ENCODE measurements at regions not wholly inside any gene's neighbourhood (a gene's known extent, or its start where the extent isn't known, plus 50 kb on each side); places are given as distances from the start of the nearest gene placed in this dataset.

DNA sequence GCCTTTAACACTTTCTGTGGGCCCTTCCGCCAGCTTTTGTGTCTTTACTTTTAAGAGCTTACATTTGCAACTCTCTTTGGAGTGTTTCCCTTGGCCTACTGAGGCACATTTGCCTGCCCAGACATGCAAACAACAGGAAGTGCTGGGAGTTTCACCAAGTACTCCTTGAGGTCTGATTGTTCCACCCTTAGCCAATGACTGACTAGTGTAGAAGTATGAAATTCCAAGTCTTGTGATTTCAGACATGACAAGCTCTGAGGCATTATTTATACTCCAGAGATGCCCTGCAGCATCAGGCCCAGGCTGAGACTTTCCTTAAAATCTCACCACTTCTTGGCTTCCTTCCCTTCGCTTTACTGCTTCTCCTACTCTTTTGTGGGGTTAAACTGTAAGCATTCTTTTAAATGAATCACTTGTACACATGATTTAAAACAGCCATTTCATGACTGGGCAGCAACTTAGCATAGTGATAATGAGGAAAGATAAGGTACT lies 174.1 kb downstream of the SLC6A15 start:
- TF ChIP-seq EZH2 (IDR thresholded peaks at IDR 0.05) (no peak), EZH2phosphoT487 (IDR thresholded peaks at IDR 0.05) (no peak)
- TF ChIP-seq, protein P1, sequence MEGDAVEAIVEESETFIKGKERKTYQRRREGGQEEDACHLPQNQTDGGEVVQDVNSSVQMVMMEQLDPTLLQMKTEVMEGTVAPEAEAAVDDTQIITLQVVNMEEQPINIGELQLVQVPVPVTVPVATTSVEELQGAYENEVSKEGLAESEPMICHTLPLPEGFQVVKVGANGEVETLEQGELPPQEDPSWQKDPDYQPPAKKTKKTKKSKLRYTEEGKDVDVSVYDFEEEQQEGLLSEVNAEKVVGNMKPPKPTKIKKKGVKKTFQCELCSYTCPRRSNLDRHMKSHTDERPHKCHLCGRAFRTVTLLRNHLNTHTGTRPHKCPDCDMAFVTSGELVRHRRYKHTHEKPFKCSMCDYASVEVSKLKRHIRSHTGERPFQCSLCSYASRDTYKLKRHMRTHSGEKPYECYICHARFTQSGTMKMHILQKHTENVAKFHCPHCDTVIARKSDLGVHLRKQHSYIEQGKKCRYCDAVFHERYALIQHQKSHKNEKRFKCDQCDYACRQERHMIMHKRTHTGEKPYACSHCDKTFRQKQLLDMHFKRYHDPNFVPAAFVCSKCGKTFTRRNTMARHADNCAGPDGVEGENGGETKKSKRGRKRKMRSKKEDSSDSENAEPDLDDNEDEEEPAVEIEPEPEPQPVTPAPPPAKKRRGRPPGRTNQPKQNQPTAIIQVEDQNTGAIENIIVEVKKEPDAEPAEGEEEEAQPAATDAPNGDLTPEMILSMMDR (IDR thresholded peaks at IDR 0.05) = no peak

Data from neural progenitor cell (in vitro differentiated cells).